Breast epithelium (tissue), 4 donors: ENCODE measurements at regions not wholly inside any gene's neighbourhood (a gene's known extent, or its start where the extent isn't known, plus 50 kb on each side); places are given as distances from the start of the nearest gene placed in this dataset.

Experiments used
- DNase-seq, 2 donors: peaks; one replicate each; pipeline ENCODE4 v3.0.0-alpha.2; 2019; ENCODE audit warnings: low spot score in 2 of 2
- H3K27ac ChIP-seq, 2 donors: fragments of 200-600 bp; sonication (generic) in 1 of 2; one replicate each; pipeline ENCODE4 v1.5.1; 2016 to 2019; ENCODE audit warnings: mild to moderate bottlenecking in 1 of 2
- H3K27me3 ChIP-seq, 2 donors: fragments of 200-600 bp; sonication (generic) in 1 of 2; one replicate each; pipeline versions ENCODE4 v1.5.1 to v1.6.0; 2017 to 2019; ENCODE audit warnings: control low read depth in 1 of 2, mild to moderate bottlenecking in 1 of 2
- H3K36me3 ChIP-seq: fragments of 200-600 bp; one replicate; pipeline ENCODE4 v1.5.1; 2019
- H3K4me1 ChIP-seq, 2 donors: fragments of 200-600 bp; sonication (generic); one replicate each; pipeline ENCODE4 v1.5.1; 2016 to 2019; ENCODE audit warnings: control low read depth in 1 of 2
- H3K4me3 ChIP-seq, 3 donors: fragments of 200-600 bp; sonication (generic); 1 replicate in 2 of 3; 2 replicates in 1 of 3; pipeline ENCODE4 v1.5.1; 2016 to 2019; ENCODE audit warnings: mild to moderate bottlenecking in 3 of 3, moderate library complexity in 2 of 3
- H3K9me3 ChIP-seq, 2 donors: fragments of 200-600 bp; sonication (generic) in 1 of 2; one replicate each; pipeline ENCODE4 v1.5.1; 2016 to 2019; ENCODE audit warnings: control low read depth in 1 of 2
- POLR2A ChIP-seq: fragments of 450-650 bp; IDR thresholded peaks from one replicate; pipeline ENCODE4 v1.6.1; 2016; ENCODE audit warnings: antibody characterized with exemption, mild to moderate bottlenecking, moderate library complexity
- POLR2AphosphoS5 ChIP-seq, 3 donors: sonication (generic); formaldehyde crosslinking; IDR thresholded peaks; one replicate each; pipeline ENCODE4 v1.6.1; 2017; ENCODE audit warnings: antibody characterized with exemption in 3 of 3
- intact Hi-C: fragments of 100-400 bp; cut with DNase I; formaldehyde crosslinking; loops from one replicate; pipeline ENCODE4 v1.15.1; 2023; ENCODE audit warnings: low total_unique reads
- TF ChIP-seq, protein P1 (sequence below), 3 donors: fragments of 450-650 bp; IDR thresholded peaks; one replicate each; pipeline ENCODE4 v1.5.1; 2016 to 2017; ENCODE audit warnings: antibody characterized with exemption in 3 of 3, mild to moderate bottlenecking in 3 of 3, moderate library complexity in 3 of 3

DNA sequence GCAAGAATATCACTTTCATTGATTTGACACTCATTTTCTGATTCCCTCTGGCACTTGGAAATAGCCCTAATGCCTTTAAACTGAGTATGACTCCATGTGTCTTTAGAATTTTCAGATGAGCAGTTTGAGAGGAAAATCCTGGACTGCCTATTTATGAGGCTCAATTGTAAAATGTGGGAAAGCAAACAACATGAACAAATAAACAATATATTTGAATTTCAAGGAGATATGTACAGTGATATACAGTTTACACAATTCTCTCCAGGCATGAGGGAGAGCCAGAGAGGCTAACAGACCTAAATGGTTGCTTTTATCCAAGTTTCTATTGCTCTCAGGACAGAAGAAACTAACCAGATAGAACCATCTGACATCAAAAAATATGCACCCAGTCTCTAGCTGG, 748.2 kb upstream of the NRSN1 start:
- no peak for DNase-seq
- intact Hi-C loops: no loop called here
- Histone ChIP-seq H3K36me3 (no peaks in the 10 kb centered on the region), H3K4me3 (no peak overlapping the region), H3K27me3 (no peaks in the 10 kb centered on the region), H3K9me3 (no peaks in the 10 kb centered on the region), H3K4me1 (no peaks in the 10 kb centered on the region), H3K27ac (no peak overlapping the region)
- TF ChIP-seq, protein P1, sequence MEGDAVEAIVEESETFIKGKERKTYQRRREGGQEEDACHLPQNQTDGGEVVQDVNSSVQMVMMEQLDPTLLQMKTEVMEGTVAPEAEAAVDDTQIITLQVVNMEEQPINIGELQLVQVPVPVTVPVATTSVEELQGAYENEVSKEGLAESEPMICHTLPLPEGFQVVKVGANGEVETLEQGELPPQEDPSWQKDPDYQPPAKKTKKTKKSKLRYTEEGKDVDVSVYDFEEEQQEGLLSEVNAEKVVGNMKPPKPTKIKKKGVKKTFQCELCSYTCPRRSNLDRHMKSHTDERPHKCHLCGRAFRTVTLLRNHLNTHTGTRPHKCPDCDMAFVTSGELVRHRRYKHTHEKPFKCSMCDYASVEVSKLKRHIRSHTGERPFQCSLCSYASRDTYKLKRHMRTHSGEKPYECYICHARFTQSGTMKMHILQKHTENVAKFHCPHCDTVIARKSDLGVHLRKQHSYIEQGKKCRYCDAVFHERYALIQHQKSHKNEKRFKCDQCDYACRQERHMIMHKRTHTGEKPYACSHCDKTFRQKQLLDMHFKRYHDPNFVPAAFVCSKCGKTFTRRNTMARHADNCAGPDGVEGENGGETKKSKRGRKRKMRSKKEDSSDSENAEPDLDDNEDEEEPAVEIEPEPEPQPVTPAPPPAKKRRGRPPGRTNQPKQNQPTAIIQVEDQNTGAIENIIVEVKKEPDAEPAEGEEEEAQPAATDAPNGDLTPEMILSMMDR (IDR thresholded peaks at IDR 0.05): no peak
- no peak for TF ChIP-seq POLR2AphosphoS5 (IDR thresholded peaks at IDR 0.05)
- no peak for TF ChIP-seq POLR2A

DNA sequence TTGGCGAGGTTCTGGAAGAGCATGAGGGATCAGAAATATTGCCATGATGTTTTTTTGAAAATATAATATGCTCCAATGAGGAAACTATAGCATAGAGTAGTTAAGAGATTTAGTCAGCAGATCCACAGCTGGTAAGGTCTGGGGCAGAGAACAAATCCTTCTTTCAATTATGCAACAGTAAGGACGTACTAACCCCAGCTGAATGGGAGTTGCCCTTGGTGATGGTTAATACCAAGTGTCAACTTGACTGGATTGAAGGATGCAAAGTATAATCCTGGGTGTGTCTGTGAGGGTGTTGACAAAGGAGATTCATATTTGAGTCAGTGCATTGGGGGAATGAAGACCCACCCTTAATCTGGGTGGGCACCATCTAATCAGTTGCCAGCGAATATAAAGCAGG, 745.5 kb upstream of the NRSN1 start:
- Histone ChIP-seq H3K4me1 (no peaks in the 10 kb centered on the region), H3K9me3 (no peaks in the 10 kb centered on the region), H3K4me3 (no peak overlapping the region), H3K27me3 (no peaks in the 10 kb centered on the region), H3K27ac (no peak overlapping the region), H3K36me3 (no peaks in the 10 kb centered on the region)
- DNase-seq: no peak
- intact Hi-C loops: no loop called here
- TF ChIP-seq POLR2A (no peak), POLR2AphosphoS5 (IDR thresholded peaks at IDR 0.05) (no peak)
- TF ChIP-seq, protein P1 (IDR thresholded peaks at IDR 0.05): no peak

DNA sequence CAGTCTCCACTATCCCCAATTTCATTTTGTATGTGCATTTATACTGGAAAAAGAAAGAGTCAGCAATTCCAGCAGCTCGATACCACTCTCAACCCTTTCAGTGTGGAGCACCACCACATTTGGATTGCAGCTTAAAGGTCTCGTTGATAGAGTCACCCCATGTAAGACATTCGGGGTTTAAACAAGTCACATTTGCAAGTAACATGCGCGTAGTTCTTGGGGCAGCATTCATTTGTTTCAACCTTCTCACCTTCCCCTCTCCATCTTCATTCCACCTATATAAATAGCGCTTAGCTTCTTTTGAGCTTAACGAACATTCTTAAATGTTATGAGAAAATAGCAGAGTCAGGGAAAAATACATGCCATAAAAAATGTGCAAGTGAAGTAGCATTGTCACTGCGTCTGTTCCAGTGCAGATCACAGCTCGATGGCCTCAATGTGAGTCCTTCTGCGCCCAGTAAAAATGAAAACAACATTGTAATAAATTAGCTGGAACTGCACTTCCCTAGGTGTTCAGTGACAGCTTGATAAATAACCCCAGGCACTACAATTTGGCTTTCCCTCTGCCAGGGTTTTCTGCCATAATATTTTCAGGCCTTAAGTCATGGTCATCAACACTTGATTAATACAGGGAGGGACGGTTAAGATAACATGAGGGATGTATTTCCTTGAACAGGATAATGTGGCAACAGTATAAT, 737.8 kb upstream of the NRSN1 start:
- no peak overlapping the region for H3K4me3 ChIP-seq
- H3K4me1 ChIP-seq: no peaks in the 10 kb centered on the region
- no peaks in the 10 kb centered on the region for H3K36me3 ChIP-seq
- TF ChIP-seq POLR2AphosphoS5 (IDR thresholded peaks at IDR 0.05): no peak
- TF ChIP-seq, protein P1 (IDR thresholded peaks at IDR 0.05): no peak
- no peak for TF ChIP-seq POLR2A
- no peak overlapping the region for H3K27ac ChIP-seq
- no peaks in the 10 kb centered on the region for H3K27me3 ChIP-seq
- no peaks in the 10 kb centered on the region for H3K9me3 ChIP-seq
- intact Hi-C loops: no loop called here
- no peak for DNase-seq

DNA sequence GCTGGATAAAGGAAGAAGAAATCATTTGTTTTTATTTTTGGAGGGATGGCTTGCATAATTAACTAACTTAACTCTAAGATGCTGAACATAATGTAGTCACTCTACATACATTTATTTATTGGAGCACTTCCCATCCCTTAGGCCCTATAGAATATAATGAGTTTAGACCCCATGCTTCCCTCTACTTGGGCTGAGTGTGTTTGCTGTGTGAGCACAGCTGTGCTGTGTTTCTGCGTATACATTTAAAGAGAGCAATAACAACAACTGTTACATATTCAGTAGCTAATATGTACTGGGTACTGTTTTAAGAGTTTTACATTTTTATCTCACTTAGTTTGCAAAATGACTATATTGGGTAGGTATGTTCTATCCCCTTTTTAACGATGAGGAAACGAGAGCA, 736.6 kb upstream of the NRSN1 start:
- intact Hi-C loops: no loop called here
- no peak overlapping the region for H3K4me3 ChIP-seq
- H3K9me3 ChIP-seq: no peaks in the 10 kb centered on the region
- H3K27ac ChIP-seq: no peak overlapping the region
- no peaks in the 10 kb centered on the region for H3K27me3 ChIP-seq
- no peaks in the 10 kb centered on the region for H3K4me1 ChIP-seq
- H3K36me3 ChIP-seq: no peaks in the 10 kb centered on the region
- TF ChIP-seq, protein P1 (IDR thresholded peaks at IDR 0.05): no peak
- TF ChIP-seq POLR2AphosphoS5 (IDR thresholded peaks at IDR 0.05): no peak
- TF ChIP-seq POLR2A: no peak
- no peak for DNase-seq

DNA sequence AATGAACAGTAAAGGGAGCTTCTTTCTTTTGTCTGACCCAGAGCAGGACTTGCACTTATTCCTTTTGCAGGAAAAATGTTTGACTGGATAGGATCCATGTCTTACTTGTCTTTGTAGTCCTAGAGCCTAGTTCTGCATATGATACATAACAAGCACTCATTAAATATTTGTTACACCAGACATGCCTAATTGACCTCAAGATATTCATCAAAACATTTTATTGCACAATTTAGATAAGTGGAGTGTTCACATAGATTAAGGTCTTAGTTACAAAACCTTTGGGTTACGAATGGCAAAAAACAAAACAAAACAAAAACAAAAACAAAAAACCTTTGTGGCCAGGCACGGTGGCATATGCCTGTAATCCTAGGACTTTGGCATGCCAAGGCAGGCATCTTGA, 735.8 kb upstream of the NRSN1 start:
- intact Hi-C loops: no loop called here
- Histone ChIP-seq H3K27me3 (no peaks in the 10 kb centered on the region), H3K9me3 (no peaks in the 10 kb centered on the region), H3K36me3 (no peaks in the 10 kb centered on the region), H3K4me1 (no peaks in the 10 kb centered on the region), H3K4me3 (no peak overlapping the region), H3K27ac (no peak overlapping the region)
- DNase-seq: no peak
- TF ChIP-seq, protein P1 (IDR thresholded peaks at IDR 0.05): no peak
- TF ChIP-seq POLR2A: no peak
- no peak for TF ChIP-seq POLR2AphosphoS5 (IDR thresholded peaks at IDR 0.05)
